LNCAP (cell line): ENCODE measurements at regions not wholly inside any gene's neighbourhood (a gene's known extent, or its start where the extent isn't known, plus 50 kb on each side); places are given as distances from the start of the nearest gene placed in this dataset.

Source experiments
- TF ChIP-seq, protein P1 (sequence below): fragments of 450-650 bp; IDR thresholded peaks from 2 replicates; pipeline ENCODE4 v1.5.1; 2017; ENCODE audit warnings: mild to moderate bottlenecking

DNA sequence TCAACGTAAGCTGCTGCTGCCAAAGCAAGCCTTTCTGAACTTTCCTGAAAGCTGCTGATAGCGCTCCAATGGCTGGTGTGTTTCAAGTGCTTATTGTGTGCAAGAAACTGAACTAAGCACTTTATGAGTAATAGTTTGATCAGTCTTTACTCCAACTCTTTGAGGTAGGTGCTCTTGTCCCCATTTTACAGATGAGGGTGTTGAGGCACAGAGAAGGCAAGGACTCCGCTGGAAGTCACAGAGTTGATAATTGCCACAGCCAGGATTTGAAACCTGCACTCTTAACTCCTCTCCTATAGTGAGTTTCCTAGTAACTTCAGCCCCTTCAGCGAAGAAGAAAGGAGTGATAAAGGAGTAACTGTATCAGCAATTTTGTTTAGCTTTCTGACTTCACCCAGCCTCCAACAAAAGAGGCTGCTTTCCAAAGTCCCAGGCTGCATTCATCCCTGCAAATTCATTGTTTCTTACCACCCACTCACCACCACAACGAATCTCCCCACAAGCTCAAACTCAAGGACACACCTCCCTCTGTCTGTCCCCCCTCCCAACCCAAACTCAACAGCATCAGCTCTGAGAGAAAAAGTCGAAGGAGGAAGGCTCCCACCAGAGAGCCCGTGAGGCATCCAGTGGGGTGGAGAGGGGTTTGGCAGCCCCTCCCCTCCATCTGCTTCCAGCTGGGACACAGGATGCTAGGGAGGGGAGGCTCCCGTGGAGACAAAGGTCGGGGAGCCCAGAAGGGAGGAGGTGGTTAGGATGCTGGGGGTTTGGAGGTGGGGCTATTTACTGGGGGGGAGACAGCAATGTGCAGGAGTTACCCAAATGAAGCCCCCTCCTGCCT is 139.6 kb downstream of the NAV1 start:
- TF ChIP-seq, protein P1, sequence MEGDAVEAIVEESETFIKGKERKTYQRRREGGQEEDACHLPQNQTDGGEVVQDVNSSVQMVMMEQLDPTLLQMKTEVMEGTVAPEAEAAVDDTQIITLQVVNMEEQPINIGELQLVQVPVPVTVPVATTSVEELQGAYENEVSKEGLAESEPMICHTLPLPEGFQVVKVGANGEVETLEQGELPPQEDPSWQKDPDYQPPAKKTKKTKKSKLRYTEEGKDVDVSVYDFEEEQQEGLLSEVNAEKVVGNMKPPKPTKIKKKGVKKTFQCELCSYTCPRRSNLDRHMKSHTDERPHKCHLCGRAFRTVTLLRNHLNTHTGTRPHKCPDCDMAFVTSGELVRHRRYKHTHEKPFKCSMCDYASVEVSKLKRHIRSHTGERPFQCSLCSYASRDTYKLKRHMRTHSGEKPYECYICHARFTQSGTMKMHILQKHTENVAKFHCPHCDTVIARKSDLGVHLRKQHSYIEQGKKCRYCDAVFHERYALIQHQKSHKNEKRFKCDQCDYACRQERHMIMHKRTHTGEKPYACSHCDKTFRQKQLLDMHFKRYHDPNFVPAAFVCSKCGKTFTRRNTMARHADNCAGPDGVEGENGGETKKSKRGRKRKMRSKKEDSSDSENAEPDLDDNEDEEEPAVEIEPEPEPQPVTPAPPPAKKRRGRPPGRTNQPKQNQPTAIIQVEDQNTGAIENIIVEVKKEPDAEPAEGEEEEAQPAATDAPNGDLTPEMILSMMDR = no peak

DNA sequence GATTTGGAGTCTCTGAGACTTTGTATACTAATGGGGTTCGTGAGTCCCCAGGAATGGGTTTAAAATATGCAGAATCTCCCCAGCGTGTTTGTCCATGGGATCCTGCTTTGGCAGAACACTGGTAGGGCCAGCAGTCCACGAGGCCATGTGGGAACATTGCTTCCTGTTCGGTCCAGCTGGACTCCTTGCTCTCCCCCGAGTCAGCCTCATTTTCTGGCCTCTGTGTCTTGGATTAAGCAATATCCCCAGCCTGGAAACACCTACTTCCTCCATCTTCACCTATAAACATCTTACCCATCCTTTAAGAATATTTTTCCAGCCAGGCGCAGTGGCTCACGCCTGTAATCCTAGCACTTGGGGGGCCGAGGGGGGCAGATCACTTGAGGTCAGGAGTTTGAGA is 142.4 kb downstream of the NAV1 start:
- TF ChIP-seq, protein P1 = no peak

DNA sequence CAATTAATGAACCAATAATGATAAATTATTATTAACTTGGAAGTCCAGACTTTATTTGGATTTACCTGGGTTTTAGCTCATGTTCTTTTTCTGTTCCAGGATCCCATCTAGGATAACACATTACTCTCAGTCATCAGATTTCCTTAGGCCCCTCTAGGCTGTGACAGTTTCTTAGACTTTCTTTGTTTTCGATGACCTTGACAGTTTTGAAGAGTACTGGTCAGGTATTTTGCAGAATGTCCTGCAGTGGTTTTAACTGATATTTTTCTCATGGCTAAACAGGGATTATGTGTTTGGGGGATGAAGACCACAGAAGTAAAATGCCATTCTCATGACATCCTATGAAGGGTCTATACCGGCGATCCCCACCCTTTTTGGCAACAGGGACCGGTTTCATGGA is 144.0 kb downstream of the NAV1 start:
- TF ChIP-seq, protein P1 = no peak

DNA sequence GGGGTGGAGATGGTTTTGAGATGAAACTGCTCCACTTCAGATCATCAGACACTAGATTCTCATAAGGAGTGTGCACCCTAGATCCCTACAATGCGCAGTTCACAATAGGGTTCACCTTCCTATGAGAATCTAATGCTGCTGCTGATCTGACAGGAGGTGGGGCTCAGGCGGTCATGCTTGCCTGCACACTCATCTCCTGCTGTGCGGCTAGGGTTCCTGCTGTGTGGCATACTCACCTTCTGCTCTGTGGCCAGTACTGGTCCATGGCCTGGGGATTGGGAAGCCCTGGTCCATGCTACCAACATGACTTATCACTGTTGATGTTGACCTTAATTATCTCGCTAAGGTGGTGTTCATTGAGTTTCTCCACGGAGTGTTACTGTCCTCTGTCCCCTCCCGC is 144.5 kb downstream of the NAV1 start:
- TF ChIP-seq, protein P1 = no peak

DNA sequence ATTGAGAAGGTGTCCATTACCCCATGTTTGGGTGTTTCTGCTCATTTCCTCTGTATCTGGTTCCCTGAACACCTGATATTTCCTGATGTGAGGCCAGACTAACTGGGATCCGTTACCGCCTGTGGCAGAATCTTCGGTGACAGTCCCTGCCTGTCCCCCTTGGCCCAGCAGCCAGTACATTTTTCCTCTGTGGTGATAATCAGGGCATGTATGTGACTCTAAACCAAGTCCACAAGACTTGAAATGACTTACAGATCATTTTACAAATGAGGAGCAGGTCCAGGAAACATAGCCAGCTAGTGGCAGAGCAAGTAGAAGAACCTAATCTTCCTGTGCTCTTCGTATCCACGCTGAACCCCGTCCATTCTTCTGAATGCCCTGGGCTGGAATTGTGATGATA is 143.5 kb upstream of the IPO9 start:
- TF ChIP-seq, protein P1 = no peak

DNA sequence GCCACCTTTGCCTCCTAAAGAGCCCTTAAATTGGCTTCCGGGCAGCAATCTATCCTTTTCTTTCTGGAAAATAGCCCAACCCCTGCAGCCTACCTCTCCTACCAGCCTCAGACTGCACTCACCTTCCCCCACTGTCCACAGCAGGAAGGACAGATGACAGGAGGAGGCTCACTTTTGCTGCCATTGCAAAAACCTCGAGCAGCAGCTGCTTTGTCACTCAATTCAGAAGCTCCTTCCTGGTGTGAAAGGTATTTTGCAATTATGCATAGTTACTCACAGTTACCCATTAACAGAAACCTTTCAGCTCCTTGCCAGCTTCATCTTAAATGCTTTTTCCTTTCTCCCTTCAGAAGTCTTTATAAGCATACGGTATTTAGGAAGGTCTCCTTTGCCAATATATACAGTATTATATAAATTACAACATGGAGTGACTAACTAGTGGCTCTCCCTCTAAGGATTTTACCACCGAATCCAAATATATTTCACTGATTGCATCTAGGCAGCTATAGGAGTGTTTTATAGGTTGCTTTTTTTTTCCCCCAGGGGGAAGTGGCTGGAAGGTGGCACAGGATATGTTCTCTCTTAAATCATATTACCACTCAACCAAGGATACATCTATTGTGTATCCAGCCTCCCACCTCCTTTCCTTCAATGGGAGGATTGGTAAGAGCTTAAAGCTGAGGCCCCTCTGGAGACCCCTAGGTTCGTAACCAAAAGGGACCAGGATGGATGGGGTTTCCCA is 142.1 kb upstream of the IPO9 start:
- TF ChIP-seq, protein P1 = no peak

DNA sequence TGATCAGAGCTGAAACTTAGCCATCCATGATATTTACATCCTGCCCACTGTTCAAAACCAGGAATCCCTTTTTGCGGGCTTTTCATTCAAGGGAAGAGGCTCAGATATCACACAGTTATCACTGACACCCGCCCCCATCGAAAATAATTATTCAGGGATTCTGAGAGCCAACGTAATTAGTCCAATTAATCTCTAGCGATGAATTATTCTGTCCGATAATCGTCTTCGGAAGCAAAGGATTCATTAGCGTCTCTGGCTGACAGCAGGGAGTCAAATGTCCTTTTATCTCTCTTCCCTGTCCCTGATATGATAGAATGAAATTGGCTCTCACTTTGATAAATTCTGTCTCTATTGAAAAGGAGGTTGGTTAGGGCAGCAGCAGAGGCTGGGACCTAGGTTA is 140.4 kb upstream of the IPO9 start:
- TF ChIP-seq, protein P1 = no peak
